Progenitor cell of endocrine pancreas (in vitro differentiated cells): ENCODE measurements at regions not wholly inside any gene's neighbourhood (a gene's known extent, or its start where the extent isn't known, plus 50 kb on each side); places are given as distances from the start of the nearest gene placed in this dataset.

ENCODE experiments used
- DNase-seq: peaks from one replicate; pipeline ENCODE4 v3.0.0; 2021; ENCODE audit warnings: low spot score; ENCODE audit not compliant: unreplicated experiment
- H3K27ac Mint-ChIP-seq: 2 replicates; pipeline ENCODE4 v1.8.0; 2021; ENCODE audit warnings: mild to moderate bottlenecking, moderate library complexity, mixed read lengths
- H3K27me3 Mint-ChIP-seq: 2 replicates; pipeline ENCODE4 v1.8.0; 2021; ENCODE audit warnings: mixed read lengths
- H3K36me3 Mint-ChIP-seq: 2 replicates; pipeline ENCODE4 v1.8.0; 2022; ENCODE audit warnings: mixed read lengths; ENCODE audit not compliant: insufficient read depth
- H3K4me1 Mint-ChIP-seq: 2 replicates; pipeline ENCODE4 v1.8.0; 2021; ENCODE audit warnings: low read depth, mixed read lengths
- H3K4me3 Mint-ChIP-seq: 2 replicates; pipeline ENCODE4 v1.8.0; 2021; ENCODE audit warnings: low read depth, mild to moderate bottlenecking, moderate library complexity, mixed read lengths
- H3K9me3 Mint-ChIP-seq: 2 replicates; pipeline ENCODE4 v1.8.0; 2021; ENCODE audit warnings: low read depth, mixed read lengths
- TF ChIP-seq, protein P1 (sequence below): fragments of 200-600 bp; sonication (generic); IDR thresholded peaks from one replicate; pipeline ENCODE4 v1.5.0; 2021; ENCODE audit warnings: antibody characterized with exemption, mild to moderate bottlenecking; ENCODE audit not compliant: unreplicated experiment

DNA sequence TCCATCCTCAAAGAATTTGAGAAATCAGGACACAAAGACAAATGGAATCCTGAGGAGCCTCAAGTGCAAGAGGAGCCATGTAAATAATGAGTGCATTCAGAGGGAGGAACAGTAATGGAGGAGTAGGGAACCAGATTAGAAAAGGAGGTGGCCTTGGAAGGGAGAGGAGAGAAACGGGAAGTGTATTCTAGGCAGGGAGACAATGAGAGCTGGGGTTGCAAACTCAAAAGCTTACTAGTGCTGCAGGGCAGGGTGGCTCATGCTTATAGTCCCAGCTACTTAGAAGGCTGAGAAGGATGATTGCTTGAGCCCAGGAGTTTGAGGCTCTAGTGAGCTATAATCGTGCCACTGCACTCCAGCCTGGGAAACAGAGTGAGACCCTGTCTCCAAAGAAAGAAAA lies 113.2 kb upstream of the LSM6 start:
- TF ChIP-seq, protein P1, sequence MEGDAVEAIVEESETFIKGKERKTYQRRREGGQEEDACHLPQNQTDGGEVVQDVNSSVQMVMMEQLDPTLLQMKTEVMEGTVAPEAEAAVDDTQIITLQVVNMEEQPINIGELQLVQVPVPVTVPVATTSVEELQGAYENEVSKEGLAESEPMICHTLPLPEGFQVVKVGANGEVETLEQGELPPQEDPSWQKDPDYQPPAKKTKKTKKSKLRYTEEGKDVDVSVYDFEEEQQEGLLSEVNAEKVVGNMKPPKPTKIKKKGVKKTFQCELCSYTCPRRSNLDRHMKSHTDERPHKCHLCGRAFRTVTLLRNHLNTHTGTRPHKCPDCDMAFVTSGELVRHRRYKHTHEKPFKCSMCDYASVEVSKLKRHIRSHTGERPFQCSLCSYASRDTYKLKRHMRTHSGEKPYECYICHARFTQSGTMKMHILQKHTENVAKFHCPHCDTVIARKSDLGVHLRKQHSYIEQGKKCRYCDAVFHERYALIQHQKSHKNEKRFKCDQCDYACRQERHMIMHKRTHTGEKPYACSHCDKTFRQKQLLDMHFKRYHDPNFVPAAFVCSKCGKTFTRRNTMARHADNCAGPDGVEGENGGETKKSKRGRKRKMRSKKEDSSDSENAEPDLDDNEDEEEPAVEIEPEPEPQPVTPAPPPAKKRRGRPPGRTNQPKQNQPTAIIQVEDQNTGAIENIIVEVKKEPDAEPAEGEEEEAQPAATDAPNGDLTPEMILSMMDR, result no peak
- no peaks in the 10 kb centered on the region for H3K36me3 Mint-ChIP-seq
- H3K4me3 Mint-ChIP-seq, result no peak overlapping the region
- H3K27ac Mint-ChIP-seq, result no peak overlapping the region
- H3K9me3 Mint-ChIP-seq, result no peaks in the 10 kb centered on the region
- DNase-seq, result no peak
- no peaks in the 10 kb centered on the region for H3K4me1 Mint-ChIP-seq
- no peaks in the 10 kb centered on the region for H3K27me3 Mint-ChIP-seq

DNA sequence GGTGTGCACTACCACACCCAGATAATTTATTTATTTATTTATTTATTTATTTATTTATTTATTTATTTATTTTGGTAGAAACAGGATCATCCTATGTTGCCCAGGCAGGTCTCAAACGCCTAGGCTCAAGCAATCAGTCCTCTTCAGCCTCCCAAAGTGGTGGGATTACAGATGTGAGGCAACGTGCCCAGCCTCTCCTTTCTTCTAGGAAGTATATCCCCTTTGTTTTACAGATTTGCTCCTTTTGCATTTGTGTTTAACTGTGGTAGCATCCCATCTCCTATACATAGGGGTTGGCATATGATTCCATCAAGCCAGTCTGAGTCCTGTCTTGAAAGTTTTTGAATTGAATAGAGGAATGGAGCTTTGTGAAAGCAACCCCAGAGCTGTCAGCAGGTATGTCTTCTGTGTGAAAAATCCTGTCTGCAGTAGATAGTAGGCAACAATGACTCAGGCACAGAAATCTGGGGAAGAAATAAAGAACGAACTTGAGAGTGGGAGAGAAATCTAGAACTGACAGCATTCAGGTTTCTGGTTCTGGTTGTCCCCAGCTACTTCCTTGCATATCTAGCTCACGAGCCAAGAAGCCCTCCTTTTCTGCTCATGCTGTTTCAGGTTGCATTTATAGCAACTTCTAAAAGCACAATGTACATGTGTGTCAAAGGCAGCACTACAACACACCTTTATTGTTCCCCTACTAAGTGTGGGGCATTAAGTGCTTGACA lies 113.7 kb upstream of the LSM6 start:
- Mint-ChIP-seq H3K4me1 (no peaks in the 10 kb centered on the region), H3K27ac (no peak overlapping the region), H3K27me3 (no peaks in the 10 kb centered on the region), H3K4me3 (no peak overlapping the region), H3K36me3 (no peaks in the 10 kb centered on the region), H3K9me3 (no peaks in the 10 kb centered on the region)
- TF ChIP-seq, protein P1, result no peak
- DNase-seq, result no peak

DNA sequence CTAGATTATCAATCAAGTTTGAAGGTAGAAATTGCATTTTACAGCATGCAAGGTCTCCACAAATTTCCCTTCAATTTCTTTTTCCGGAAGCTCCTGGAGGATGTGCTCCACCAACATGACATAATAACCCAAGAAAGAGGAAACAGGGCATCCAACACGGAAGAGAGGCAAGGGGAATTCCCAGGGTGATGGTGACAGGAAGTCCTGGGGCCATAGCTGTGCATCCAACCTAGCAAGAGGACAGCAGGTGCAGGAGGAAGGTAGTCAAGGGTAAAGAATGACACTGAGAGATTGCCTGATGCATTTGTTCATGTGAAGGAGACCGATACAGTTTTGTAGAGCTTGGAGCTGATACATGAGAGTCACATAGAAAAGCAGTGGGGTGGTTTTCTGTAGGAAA lies 115.7 kb upstream of the LSM6 start:
- no peak overlapping the region for H3K4me3 Mint-ChIP-seq
- TF ChIP-seq, protein P1, result no peak
- no peak for DNase-seq
- H3K4me1 Mint-ChIP-seq, result no peaks in the 10 kb centered on the region
- H3K9me3 Mint-ChIP-seq, result no peaks in the 10 kb centered on the region
- H3K27ac Mint-ChIP-seq, result no peak overlapping the region
- H3K27me3 Mint-ChIP-seq, result no peaks in the 10 kb centered on the region
- no peaks in the 10 kb centered on the region for H3K36me3 Mint-ChIP-seq

DNA sequence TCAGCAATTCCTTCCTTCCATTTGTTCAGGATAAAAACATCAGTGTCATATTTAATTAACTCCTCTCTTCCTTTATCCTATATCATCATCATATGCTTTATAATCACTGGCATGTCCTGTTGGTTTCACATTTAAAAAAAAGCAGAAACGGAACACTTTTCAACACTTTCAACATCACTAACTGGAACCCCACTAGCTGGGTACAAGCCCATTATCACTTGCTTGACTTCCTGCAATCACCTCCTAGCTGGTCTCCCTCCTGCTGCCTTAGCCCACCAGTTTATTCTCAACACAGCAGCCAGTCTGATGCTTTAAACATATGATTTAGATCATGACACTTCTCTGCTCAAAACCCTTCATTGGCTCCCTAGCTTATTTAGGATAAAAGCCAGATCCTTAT lies 116.4 kb upstream of the LSM6 start:
- no peak for DNase-seq
- Mint-ChIP-seq H3K27ac (no peak overlapping the region), H3K4me1 (no peaks in the 10 kb centered on the region), H3K27me3 (no peaks in the 10 kb centered on the region), H3K36me3 (no peaks in the 10 kb centered on the region), H3K9me3 (no peaks in the 10 kb centered on the region), H3K4me3 (no peak overlapping the region)
- TF ChIP-seq, protein P1, result no peak

DNA sequence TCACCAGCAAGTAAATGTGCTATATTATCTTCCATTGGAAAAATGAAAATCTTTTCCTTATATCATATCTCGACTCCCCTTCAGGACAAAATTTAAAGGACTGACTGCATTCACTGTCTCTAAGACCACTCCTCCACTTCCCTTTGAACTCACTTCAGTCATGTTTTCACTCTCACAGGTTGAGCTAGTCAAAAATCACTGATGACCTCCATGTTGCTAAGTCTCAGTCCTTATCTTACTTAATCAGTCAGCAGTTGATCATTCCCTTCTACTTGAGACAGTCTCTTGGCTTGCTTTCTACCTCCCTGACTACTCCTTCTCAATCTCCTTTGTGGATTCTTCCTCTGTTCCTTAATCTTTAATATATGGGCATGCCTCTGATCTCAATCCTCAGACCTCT lies 117.0 kb upstream of the LSM6 start:
- Mint-ChIP-seq H3K36me3 (no peaks in the 10 kb centered on the region), H3K4me3 (no peak overlapping the region), H3K27me3 (no peaks in the 10 kb centered on the region), H3K27ac (no peak overlapping the region), H3K4me1 (no peaks in the 10 kb centered on the region), H3K9me3 (no peaks in the 10 kb centered on the region)
- no peak for DNase-seq
- TF ChIP-seq, protein P1, result no peak
